ENCODE measurements at regions not wholly inside any gene's neighbourhood (a gene's known extent, or its start where the extent isn't known, plus 50 kb on each side); places are given as distances from the start of the nearest gene placed in this dataset.
"Not testable (repeated sequence)": the region's sequence is repeated elsewhere in the genome, so short reads cannot be mapped to it uniquely, and the experiment has no call there.

- H3K4me3 ChIP-seq (ENCODE audit: control insufficient read depth, low read depth, low read length), result no peak overlapping the region
- no peak for DNase-seq (ENCODE audit: low read depth)
- TF ChIP-seq, protein P1, sequence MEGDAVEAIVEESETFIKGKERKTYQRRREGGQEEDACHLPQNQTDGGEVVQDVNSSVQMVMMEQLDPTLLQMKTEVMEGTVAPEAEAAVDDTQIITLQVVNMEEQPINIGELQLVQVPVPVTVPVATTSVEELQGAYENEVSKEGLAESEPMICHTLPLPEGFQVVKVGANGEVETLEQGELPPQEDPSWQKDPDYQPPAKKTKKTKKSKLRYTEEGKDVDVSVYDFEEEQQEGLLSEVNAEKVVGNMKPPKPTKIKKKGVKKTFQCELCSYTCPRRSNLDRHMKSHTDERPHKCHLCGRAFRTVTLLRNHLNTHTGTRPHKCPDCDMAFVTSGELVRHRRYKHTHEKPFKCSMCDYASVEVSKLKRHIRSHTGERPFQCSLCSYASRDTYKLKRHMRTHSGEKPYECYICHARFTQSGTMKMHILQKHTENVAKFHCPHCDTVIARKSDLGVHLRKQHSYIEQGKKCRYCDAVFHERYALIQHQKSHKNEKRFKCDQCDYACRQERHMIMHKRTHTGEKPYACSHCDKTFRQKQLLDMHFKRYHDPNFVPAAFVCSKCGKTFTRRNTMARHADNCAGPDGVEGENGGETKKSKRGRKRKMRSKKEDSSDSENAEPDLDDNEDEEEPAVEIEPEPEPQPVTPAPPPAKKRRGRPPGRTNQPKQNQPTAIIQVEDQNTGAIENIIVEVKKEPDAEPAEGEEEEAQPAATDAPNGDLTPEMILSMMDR (conservative IDR thresholded peaks at IDR 0.05; ENCODE audit: control insufficient read depth, insufficient read depth, low read depth, low read length), result no peak
These were observed 66.1 kb downstream of the FASLG start for GRCh38 chr1:172724765-172725613.

GRCh38 chr1:172726740-172727139 lies 67.8 kb downstream of the FASLG start:
- TF ChIP-seq, protein P1 (conservative IDR thresholded peaks at IDR 0.05; ENCODE audit: control insufficient read depth, insufficient read depth, low read depth, low read length), result no peak
- no peak for DNase-seq (ENCODE audit: low read depth)
- no peak overlapping the region for H3K4me3 ChIP-seq (ENCODE audit: control insufficient read depth, low read depth, low read length)

- H3K4me3 ChIP-seq (ENCODE audit: control insufficient read depth, low read depth, low read length), result no peak overlapping the region
- TF ChIP-seq, protein P1 (conservative IDR thresholded peaks at IDR 0.05; ENCODE audit: control insufficient read depth, insufficient read depth, low read depth, low read length), result no peak
- no peak for DNase-seq (ENCODE audit: low read depth)
These were observed 68.5 kb downstream of the FASLG start for GRCh38 chr1:172727275-172727857.

- DNase-seq (ENCODE audit: low read depth), result peak; percentile 61
- TF ChIP-seq, protein P1 (conservative IDR thresholded peaks at IDR 0.05; ENCODE audit: control insufficient read depth, insufficient read depth, low read depth, low read length), result peak; percentile 63
- no peak overlapping the region for H3K4me3 ChIP-seq (ENCODE audit: control insufficient read depth, low read depth, low read length)
These were observed 69.2 kb downstream of the FASLG start for GRCh38 chr1:172727956-172728603.

GRCh38 chr1:172728705-172729104 lies 69.8 kb downstream of the FASLG start:
- not testable (repeated sequence) for DNase-seq (ENCODE audit: low read depth)

GRCh38 chr1:172732427-172732826 lies 73.5 kb downstream of the FASLG start:
- no peak for DNase-seq (ENCODE audit: low read depth)
- no peak overlapping the region for H3K4me3 ChIP-seq (ENCODE audit: control insufficient read depth, low read depth, low read length)
- TF ChIP-seq, protein P1 (conservative IDR thresholded peaks at IDR 0.05; ENCODE audit: control insufficient read depth, insufficient read depth, low read depth, low read length), result no peak

More at GRCh38 chr1:172728705-172729104, 69.8 kb downstream of the FASLG start:
- not testable (repeated sequence) for H3K4me3 ChIP-seq (ENCODE audit: control insufficient read depth, low read depth, low read length)

- DNase-seq (ENCODE audit: low read depth), result no peak
- TF ChIP-seq, protein P1 (conservative IDR thresholded peaks at IDR 0.05; ENCODE audit: control insufficient read depth, insufficient read depth, low read depth, low read length), result no peak
- no peak overlapping the region for H3K4me3 ChIP-seq (ENCODE audit: control insufficient read depth, low read depth, low read length)
These were observed 74.9 kb downstream of the FASLG start for GRCh38 chr1:172733815-172734214.
